Kidney epithelial cell (primary cell): ENCODE measurements at regions not wholly inside any gene's neighbourhood (a gene's known extent, or its start where the extent isn't known, plus 50 kb on each side); places are given as distances from the start of the nearest gene placed in this dataset.
"Not testable (repeated sequence)": the region's sequence is repeated elsewhere in the genome, so short reads cannot be mapped to it uniquely, and the experiment has no call there.

Experiments
- DNase-seq: peaks from one replicate; pipeline ENCODE4 v3.0.0-alpha.2; 2010; ENCODE audit warnings: low read depth
- H3K27me3 ChIP-seq: 2 replicates; pipeline ENCODE4 v1.6.0; 2011; ENCODE audit warnings: low read length; ENCODE audit not compliant: control insufficient read depth, insufficient read depth
- H3K36me3 ChIP-seq: 2 replicates; pipeline ENCODE4 v1.5.1; 2011; ENCODE audit warnings: low read length; ENCODE audit not compliant: control insufficient read depth, insufficient read depth
- H3K4me3 ChIP-seq: 2 replicates; pipeline ENCODE4 v1.5.1; 2011; ENCODE audit warnings: low read depth, mild to moderate bottlenecking, control low read depth, low read length
- CTCF ChIP-seq: IDR thresholded peaks from 2 replicates; pipeline ENCODE4 v1.5.1; 2011; ENCODE audit warnings: mild to moderate bottlenecking, moderate library complexity, low read length, control low read depth, inconsistent platforms; ENCODE audit not compliant: insufficient read depth, poor library complexity, severe bottlenecking

- peak; percentile 43 for DNase-seq
- no peaks in the 10 kb centered on the region for H3K27me3 ChIP-seq
- no peak for TF ChIP-seq CTCF
- no peak overlapping the region for H3K4me3 ChIP-seq
- no peaks in the 10 kb centered on the region for H3K36me3 ChIP-seq
These were observed 406.4 kb downstream of the KCNRG start for GRCh38 chr13:50421473-50422130.

GRCh38 chr13:50422181-50423148, 407.2 kb downstream of the KCNRG start:
- no peak overlapping the region for H3K4me3 ChIP-seq
- no peaks in the 10 kb centered on the region for H3K36me3 ChIP-seq
- DNase-seq, result no peak
- no peak for TF ChIP-seq CTCF
- H3K27me3 ChIP-seq, result no peaks in the 10 kb centered on the region

GRCh38 chr13:50424993-50425392, 409.7 kb downstream of the KCNRG start:
- no peak for TF ChIP-seq CTCF
- no peak for DNase-seq
- H3K4me3 ChIP-seq, result no peak overlapping the region
- H3K36me3 ChIP-seq, result no peaks in the 10 kb centered on the region
- H3K27me3 ChIP-seq, result no peaks in the 10 kb centered on the region

GRCh38 chr13:50425772-50426171, 410.5 kb downstream of the KCNRG start:
- TF ChIP-seq CTCF, result no peak
- H3K27me3 ChIP-seq, result no peaks in the 10 kb centered on the region
- DNase-seq, result no peak
- H3K4me3 ChIP-seq, result no peak overlapping the region
- no peaks in the 10 kb centered on the region for H3K36me3 ChIP-seq

GRCh38 chr13:50426927-50427326, 411.7 kb downstream of the KCNRG start:
- Histone ChIP-seq H3K36me3 (no peaks in the 10 kb centered on the region), H3K27me3 (no peaks in the 10 kb centered on the region), H3K4me3 (no peak overlapping the region)
- TF ChIP-seq CTCF, result no peak
- no peak for DNase-seq

GRCh38 chr13:50427511-50427910, 412.3 kb downstream of the KCNRG start:
- DNase-seq, H3K27me3 ChIP-seq, H3K36me3 ChIP-seq, H3K4me3 ChIP-seq: not testable (repeated sequence)
